Fibroblast of the aortic adventitia (primary cell): ENCODE measurements at regions not wholly inside any gene's neighbourhood (a gene's known extent, or its start where the extent isn't known, plus 50 kb on each side); places are given as distances from the start of the nearest gene placed in this dataset.

ENCODE experiments used
- DNase-seq: peaks from one replicate; pipeline ENCODE4 v3.0.0-alpha.2; 2010; ENCODE audit warnings: low read depth
- H3K4me3 ChIP-seq: 2 replicates; pipeline ENCODE4 v1.5.1; 2011; ENCODE audit warnings: low read depth, mild to moderate bottlenecking, control low read depth, low read length, moderate library complexity
- CTCF ChIP-seq: IDR thresholded peaks from 2 replicates; pipeline ENCODE4 v1.5.1; 2011; ENCODE audit warnings: mild to moderate bottlenecking, low read length, control low read depth, inconsistent platforms; ENCODE audit not compliant: insufficient read depth

- no peak for TF ChIP-seq CTCF
- no peak overlapping the region for H3K4me3 ChIP-seq
- DNase-seq: no peak
These were observed 267.1 kb downstream of the KLF5 start for GRCh38 chr13:73325723-73326558.

GRCh38 chr13:73324842-73325722, 266.3 kb downstream of the KLF5 start:
- no peak for TF ChIP-seq CTCF
- no peak for DNase-seq
- no peak overlapping the region for H3K4me3 ChIP-seq

DNA sequence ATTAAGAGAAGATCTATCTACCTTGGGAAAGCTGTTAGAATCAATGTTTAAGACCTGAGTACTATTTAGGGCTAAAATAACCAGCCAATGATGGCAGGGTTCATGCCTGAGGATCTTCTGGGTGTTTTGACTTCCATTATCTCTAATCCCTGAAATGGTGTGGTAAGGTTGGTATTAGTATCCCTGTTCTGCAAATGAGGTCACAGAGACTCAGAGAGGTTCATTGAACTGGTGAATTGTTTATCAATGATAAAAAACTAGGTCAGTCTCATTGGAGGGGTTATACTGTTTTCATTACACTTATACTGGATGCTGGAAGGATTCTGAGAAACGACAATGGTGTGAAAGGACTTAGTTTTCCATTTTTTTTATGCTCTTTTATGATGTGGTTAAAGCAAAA, 264.8 kb downstream of the KLF5 start:
- no peak overlapping the region for H3K4me3 ChIP-seq
- no peak for TF ChIP-seq CTCF
- no peak for DNase-seq

DNA sequence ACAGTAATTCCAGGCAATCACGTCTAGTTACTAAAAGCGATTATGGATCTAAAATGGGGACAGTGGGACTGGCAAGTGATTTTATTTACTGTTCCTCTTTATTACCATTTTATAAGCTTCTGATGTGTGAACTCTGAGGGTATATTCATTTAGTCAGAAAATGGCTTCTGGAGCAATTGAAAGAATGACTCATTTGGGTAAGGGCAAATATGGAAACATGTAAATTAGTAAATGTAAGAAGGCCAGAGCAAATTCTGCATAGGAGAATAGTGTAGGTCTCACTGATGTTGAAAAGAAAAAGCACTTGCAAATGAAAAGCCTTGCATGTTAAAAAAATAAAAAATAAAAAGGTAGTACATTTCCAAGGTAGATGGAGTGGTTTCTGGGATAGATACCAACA, 262.2 kb downstream of the KLF5 start:
- TF ChIP-seq CTCF: no peak
- DNase-seq: no peak
- H3K4me3 ChIP-seq: no peak overlapping the region

DNA sequence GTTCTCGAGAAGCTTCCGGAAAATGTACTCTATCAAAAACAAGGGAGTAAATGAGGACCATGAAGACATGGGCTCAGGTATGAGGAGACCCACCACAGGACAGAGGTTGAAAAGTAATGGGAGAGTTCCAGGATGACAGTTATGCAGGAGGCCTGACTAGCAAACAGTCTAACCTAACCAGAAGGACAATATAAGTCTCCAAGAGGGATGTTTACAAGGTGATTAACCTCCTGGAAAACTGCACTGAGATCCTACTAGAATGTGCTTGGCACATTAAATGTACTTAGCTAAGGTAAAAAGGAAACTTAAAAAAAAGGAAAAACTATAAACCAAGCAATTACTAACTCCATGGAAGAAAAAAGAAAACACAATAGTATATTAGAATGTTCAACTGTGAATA, 258.3 kb downstream of the KLF5 start:
- DNase-seq: no peak
- no peak for TF ChIP-seq CTCF

DNA sequence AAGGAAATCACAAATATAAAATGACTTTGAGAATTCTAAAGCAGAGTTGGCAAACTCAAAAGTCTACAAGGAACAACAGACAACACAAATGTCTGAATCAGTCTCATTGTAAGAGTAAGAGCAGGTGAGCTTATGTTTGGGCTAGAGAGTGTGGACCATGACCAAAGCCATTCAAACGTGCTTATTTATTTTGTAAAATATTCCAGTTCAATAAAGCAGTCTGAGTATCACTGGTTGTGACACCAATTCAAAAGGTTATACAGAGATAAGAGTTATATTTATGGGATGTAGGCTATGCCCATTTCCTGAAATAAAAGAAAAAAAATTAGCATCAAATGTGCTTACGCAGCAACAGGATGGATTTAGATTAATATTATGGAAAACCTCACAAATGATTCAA, 251.6 kb downstream of the KLF5 start:
- no peak overlapping the region for H3K4me3 ChIP-seq
- TF ChIP-seq CTCF: no peak
- DNase-seq: no peak

More for the DNA sequence above, 258.3 kb downstream of the KLF5 start:
- H3K4me3 ChIP-seq: no peak overlapping the region
